ENCODE measurements at regions not wholly inside any gene's neighbourhood (a gene's known extent, or its start where the extent isn't known, plus 50 kb on each side); places are given as distances from the start of the nearest gene placed in this dataset.

DNA sequence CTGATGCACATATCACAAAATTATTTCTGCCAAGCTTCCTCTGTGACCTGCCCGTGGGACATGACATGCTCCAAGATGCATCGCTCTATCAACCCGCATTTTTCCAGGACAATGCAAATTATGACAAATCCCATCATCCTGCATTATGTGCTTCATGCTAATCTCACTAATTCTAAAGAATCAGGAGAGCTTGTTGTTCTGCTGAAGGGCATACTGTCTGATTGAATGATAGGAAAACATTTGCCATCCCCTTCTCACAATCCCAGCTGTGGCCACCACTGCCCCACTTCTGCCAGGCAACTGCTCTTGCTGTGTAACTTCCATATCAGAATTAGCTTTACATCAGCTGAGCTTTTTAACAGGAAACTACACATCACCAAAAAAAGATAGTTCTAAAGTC, 203.5 kb upstream of the NANOGP8 start:
- DNase-seq: no peak
- Histone ChIP-seq H3K4me1 (no peaks in the 10 kb centered on the region), H3K9me3 (no peaks in the 10 kb centered on the region), H3K4me3 (no peak overlapping the region), H3K27ac (no peak overlapping the region), H3K27me3 (no peaks in the 10 kb centered on the region), H3K36me3 (no peaks in the 10 kb centered on the region)
- no peak for ATAC-seq (ENCODE audit: low FRiP score in 2 of 2)
- TF ChIP-seq, protein P1, sequence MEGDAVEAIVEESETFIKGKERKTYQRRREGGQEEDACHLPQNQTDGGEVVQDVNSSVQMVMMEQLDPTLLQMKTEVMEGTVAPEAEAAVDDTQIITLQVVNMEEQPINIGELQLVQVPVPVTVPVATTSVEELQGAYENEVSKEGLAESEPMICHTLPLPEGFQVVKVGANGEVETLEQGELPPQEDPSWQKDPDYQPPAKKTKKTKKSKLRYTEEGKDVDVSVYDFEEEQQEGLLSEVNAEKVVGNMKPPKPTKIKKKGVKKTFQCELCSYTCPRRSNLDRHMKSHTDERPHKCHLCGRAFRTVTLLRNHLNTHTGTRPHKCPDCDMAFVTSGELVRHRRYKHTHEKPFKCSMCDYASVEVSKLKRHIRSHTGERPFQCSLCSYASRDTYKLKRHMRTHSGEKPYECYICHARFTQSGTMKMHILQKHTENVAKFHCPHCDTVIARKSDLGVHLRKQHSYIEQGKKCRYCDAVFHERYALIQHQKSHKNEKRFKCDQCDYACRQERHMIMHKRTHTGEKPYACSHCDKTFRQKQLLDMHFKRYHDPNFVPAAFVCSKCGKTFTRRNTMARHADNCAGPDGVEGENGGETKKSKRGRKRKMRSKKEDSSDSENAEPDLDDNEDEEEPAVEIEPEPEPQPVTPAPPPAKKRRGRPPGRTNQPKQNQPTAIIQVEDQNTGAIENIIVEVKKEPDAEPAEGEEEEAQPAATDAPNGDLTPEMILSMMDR (IDR thresholded peaks at IDR 0.05): no peak
- TF ChIP-seq EP300 (IDR thresholded peaks at IDR 0.05) (no peak), POLR2A (IDR thresholded peaks at IDR 0.05) (no peak), POLR2AphosphoS5 (IDR thresholded peaks at IDR 0.05) (no peak)
- 95% methylated on average over 3 of the region's 3 CpGs for WGBS, 2 donors

DNA sequence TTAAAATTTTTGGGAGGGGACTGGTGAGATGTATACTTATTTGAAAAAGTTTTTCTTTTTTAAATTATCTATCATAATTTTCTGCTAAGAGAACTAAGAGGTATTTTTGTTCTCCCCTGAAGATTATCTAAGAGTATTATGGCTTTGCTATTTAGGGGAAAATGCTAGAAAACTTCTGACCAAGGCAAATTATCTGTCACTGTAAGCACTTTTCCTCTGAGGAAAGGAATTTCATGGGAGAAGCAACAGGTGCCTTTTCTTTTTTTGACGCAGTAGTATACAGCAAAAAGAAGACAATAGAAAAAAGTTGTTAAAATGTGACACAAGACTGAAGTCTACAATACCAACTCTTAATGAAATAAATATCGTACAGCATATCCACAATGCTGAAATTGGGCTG, 201.6 kb upstream of the NANOGP8 start:
- Histone ChIP-seq H3K27me3 (no peaks in the 10 kb centered on the region), H3K27ac (no peak overlapping the region), H3K4me1 (no peaks in the 10 kb centered on the region), H3K36me3 (no peaks in the 10 kb centered on the region), H3K9me3 (no peaks in the 10 kb centered on the region), H3K4me3 (no peak overlapping the region)
- TF ChIP-seq POLR2A (IDR thresholded peaks at IDR 0.05): no peak
- DNase-seq: no peak
- WGBS, 2 donors: 94 to 95% methylated on average over 2 of the region's 2 CpGs
- no peak for ATAC-seq (ENCODE audit: low FRiP score in 2 of 2)

DNA sequence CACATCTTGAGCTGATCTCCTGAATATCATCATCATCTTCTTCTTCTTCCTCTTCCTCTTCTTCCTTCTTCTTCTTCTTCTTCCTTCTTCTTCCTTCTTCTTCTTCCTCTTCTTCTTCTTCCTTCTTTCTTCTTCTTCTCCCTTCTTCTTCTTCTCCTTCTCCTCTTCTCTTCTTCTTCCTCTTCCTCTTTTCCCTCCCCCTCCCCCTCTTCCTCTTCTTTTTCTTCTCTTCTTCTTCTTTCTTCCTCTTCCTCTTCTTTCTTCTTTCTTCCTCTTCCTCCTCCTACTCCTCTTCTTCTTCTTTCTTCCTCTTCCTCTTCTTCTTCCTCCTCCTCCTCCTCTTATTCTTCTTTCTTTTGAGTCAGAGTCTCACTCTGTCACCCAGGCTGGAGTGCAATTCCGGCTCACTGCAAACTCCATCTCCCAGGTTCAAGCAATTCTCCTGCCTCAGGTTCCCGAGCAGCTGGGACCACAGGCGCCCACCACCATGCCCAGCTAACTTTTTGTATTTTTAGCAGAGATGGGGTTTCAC, 197.9 kb upstream of the NANOGP8 start:
- DNase-seq (no peak), ATAC-seq (ENCODE audit: low FRiP score in 2 of 2) (no peak)
- Histone ChIP-seq H3K27ac (no peak overlapping the region), H3K4me3 (no peak overlapping the region), H3K36me3 (no peaks in the 10 kb centered on the region), H3K27me3 (no peaks in the 10 kb centered on the region), H3K4me1 (no peaks in the 10 kb centered on the region), H3K9me3 (peaks cover 0 to 7% (median 1%) of the 10 kb centered on the region in 4 donors)
- 97 to 98% methylated on average over 3 of the region's 3 CpGs for WGBS, 2 donors
- no peak for TF ChIP-seq POLR2A (IDR thresholded peaks at IDR 0.05)
- TF ChIP-seq EP300 (IDR thresholded peaks at IDR 0.05): no peak
- no peak for TF ChIP-seq POLR2AphosphoS5 (IDR thresholded peaks at IDR 0.05)
- TF ChIP-seq, protein P1 (IDR thresholded peaks at IDR 0.05): no peak

DNA sequence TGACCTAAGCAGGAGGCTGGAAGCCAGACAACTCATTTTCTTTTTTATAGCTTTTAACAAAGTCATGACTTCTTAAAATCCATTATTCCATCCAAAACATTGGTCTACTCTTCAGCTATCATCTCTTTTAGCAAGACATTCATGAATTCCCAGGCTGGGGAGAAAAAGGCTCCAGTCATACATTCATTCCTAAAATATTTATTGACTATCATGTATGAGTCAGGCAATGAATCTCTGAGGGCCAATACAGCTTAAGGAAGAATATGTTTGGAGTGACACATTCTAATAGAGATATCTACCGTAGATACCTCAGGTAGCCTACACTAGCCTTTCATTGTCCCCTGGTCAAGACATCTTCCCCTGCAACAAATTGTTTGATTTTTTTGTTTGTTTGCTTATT, 196.4 kb upstream of the NANOGP8 start:
- Histone ChIP-seq H3K36me3 (no peaks in the 10 kb centered on the region), H3K4me3 (no peak overlapping the region), H3K27me3 (no peaks in the 10 kb centered on the region), H3K4me1 (no peaks in the 10 kb centered on the region), H3K9me3 (peaks cover 0 to 22% (median 4%) of the 10 kb centered on the region in 4 donors), H3K27ac (no peak overlapping the region)
- DNase-seq (no peak), ATAC-seq (ENCODE audit: low FRiP score in 2 of 2) (no peak)
- TF ChIP-seq, protein P1 (IDR thresholded peaks at IDR 0.05): no peak
- TF ChIP-seq POLR2AphosphoS5 (IDR thresholded peaks at IDR 0.05): no peak
- TF ChIP-seq POLR2A (IDR thresholded peaks at IDR 0.05): no peak
- no peak for TF ChIP-seq EP300 (IDR thresholded peaks at IDR 0.05)
- WGBS, 2 donors: 96 to 100% methylated on average over 1 of the region's 1 CpG

DNA sequence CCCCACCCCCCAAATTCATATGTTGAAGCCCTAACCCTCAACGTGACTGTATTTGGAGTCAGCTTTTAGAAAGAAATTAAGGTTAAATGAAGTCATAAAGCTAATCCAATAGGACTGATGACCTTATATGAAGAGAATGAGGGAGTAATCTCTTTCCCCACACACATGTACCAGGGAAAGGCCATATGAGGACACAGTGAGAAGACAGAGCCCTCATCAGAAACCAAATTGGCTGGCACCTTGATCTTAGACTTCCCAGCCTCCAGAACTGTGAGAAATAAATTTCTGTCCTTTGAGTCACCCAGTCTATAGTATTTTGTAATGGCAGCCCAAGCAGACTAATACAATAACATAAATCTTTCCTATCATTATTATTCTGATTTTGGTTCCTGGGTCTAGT, 194.7 kb upstream of the NANOGP8 start:
- no peak for ATAC-seq (ENCODE audit: low FRiP score in 2 of 2)
- Histone ChIP-seq H3K27ac (no peak overlapping the region), H3K4me3 (no peak overlapping the region), H3K27me3 (no peaks in the 10 kb centered on the region), H3K36me3 (no peaks in the 10 kb centered on the region), H3K4me1 (no peaks in the 10 kb centered on the region), H3K9me3 (peaks cover 0 to 23% (median 4%) of the 10 kb centered on the region in 4 donors)
- TF ChIP-seq, protein P1 (IDR thresholded peaks at IDR 0.05): no peak
- no peak for TF ChIP-seq POLR2AphosphoS5 (IDR thresholded peaks at IDR 0.05)
- 90 to 96% methylated on average over 1 of the region's 1 CpG for WGBS, 2 donors
- DNase-seq: no peak

All from upper lobe of left lung (tissue), 6 donors.